ENCODE measurements at regions not wholly inside any gene's neighbourhood (a gene's known extent, or its start where the extent isn't known, plus 50 kb on each side); places are given as distances from the start of the nearest gene placed in this dataset.

GRCh38 chr5:127994087-127994660 is 89.4 kb upstream of the SLC12A2 start:
- TF ChIP-seq CHD4 (IDR thresholded peaks at IDR 0.05; ENCODE audit: borderline replicate concordance) (no peak), POLR2A (IDR thresholded peaks at IDR 0.05; ENCODE audit: low read length) (no peak), RAD21 (conservative IDR thresholded peaks at IDR 0.05 in 1 of 2, IDR thresholded peaks at IDR 0.05 in 1 of 2) (no peak), NPAS2 (CRISPR knock-in tag; IDR thresholded peaks at IDR 0.05; ENCODE audit: borderline replicate concordance) (no peak), CTCF (IDR thresholded peaks at IDR 0.05) (no peak), ZFP36 (IDR thresholded peaks at IDR 0.05; ENCODE audit: borderline replicate concordance, partially characterized antibody) (no peak)
